NCI-H2171 (cell line): ENCODE measurements at regions not wholly inside any gene's neighbourhood (a gene's known extent, or its start where the extent isn't known, plus 50 kb on each side); places are given as distances from the start of the nearest gene placed in this dataset.
"Not testable (repeated sequence)": the region's sequence is repeated elsewhere in the genome, so short reads cannot be mapped to it uniquely, and the experiment has no call there.

Experiments used
- DNase-seq: peaks from one replicate; lab custom pipeline; 2025; lab: John Stamatoyannopoulos, UW

DNA sequence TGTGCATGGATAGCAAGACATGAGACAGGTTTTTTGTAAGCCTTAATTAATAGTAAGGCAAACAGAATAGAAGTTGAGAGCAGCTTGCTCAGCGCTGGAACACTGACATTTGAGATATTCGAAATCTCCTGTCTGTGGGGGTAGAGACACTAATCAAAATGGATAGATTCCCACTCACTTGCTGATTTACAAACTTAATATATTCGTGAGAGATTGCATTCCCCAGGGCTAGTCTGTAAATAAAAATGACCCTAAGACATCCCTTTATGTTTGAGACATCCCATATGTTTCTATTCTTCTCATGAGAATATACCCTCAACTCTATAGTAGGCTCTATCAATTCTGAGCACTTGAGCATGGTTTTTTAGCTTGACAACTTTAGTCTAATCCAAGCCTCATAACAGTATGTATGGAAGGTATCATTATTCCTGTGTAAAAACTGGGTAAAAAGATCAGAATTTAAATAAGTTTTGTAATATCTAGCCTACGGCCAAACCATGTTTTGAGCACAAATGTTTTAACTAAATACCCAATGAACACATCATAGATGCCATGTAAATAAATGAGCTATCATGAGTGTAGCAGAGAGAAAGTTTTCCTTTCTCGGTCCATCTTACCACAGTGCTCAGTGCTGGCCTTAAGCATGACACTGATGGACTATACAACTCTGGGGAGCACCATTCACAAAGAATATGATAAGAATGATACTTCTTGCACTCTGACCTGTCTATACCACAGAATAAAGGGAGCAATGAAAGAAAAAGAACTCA, 609.2 kb downstream of the PSAT1 start:
- no peak for DNase-seq

DNA sequence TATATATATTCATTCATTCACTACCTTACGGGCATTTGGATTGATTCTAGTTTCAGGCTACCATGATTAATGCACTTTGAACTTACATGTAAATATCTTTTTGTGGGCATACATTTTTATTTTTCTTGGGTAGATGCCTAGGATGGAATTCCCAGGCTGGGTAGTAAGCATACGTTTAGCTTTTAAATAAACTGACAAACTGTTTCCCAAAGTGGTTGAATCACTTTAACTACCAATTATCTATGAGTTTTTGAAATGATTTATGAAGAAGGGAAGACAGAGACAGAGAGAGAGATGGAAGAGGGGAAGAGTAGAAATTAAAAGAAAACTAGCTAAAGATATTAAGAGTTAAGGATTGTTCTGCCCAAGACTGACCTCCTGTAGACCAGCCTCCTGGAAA, 612.6 kb downstream of the PSAT1 start:
- no peak for DNase-seq

DNA sequence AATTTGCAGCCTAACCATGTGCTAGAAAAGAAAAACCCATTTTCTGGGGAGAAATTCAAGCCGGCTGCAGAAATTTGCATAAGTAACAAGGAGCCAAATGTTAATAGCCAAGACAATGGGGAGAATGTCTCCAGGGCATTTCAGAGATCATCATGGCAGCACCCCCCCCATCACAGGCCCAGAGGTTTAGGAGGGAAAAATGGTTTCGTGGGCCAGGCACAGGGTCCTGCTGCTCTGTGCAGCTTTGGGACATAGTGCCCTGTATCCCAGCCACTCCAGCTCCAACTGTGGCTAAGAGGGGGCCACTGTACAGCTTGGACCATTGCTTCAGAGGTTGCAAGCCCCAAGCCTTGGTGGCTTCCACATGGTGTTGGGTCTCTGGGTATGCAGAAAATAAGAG, 620.0 kb downstream of the PSAT1 start:
- not testable (repeated sequence) for DNase-seq

DNA sequence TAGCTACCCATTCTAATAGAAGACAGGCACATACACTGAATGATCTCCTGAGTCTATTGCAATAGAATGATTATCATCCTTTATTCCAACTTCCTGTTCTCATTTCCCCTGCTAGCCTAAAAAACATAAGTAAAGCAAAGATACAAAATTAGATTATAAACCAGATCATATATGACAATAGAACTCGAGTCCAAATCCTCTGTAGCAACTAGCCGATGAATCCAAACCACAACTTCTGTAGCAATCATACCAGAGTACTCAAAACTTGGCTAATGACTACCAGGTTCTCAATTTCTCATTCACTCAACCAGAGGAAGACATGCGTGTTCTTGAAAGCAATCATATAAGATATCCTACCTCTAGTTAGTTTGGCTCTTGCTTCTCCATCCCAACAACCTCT, 622.1 kb downstream of the PSAT1 start:
- DNase-seq: no peak

DNA sequence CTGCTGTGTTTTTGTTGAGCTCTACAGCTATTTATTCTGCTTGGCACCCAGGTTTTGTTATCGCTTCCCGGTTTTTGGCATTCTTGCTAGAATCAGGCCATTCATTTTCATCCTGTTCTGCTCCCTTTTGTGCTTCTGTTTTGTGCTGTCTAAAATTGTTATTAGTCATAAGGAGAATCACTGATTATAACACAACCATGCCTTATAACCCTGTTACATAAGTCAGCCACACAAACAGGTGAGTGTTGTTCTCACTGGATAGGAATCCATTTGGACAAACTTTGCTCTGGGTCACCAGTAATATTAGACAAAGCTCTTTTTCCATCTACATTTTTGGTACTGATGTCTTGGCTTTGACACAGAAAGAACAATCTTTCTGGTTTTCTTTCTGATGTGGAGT, 622.8 kb downstream of the PSAT1 start:
- DNase-seq: no peak

DNA sequence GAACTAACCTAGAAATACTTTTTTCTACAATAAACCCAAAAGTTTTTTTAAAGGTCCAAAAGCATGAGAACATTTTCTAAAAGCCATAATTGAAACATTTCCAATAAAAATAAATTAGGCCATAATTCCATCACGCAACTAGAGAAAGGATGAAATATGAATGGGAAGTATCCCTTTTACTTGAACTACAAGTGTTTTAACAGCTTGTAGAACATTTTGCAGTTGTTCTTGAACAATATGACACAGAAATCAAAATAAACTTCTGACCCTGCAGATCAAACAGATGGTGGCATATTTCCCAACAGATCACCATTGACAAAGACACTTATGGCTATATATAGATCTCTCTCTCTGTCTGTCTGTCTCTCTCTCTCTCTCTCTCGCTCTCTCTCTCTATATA, 624.4 kb downstream of the PSAT1 start:
- DNase-seq: no peak

DNA sequence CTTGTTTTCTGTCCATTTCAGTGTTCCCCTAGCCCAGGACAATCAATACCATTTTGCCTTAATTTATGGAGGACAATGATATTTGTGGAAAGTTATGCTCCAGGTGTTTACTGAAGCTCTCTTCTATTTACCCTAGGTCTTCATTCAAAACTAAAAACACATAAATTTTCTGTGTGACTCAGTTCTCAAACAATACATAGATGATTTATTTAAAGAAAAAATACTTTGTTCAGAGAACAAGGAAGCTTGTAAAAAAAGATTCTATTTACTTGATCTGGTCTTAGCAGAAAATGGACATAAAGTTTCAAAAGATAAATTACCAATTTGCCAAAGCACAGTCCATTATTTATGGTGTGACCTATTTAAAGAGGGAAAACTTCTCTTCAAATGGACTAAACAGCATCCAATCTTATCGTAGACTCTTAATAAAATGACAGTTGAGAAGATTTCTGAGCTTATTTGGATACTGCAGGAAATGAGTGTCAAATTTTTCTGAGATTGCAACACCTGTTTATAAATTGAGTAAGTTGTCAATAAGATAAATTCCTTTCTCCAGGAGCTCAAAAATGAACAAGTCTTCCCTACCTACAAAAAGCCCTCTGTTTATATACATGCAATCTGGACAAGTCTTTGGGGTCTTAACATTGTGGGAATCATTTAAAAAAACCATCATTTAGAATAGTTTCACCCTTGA, 627.2 kb downstream of the PSAT1 start:
- no peak for DNase-seq

DNA sequence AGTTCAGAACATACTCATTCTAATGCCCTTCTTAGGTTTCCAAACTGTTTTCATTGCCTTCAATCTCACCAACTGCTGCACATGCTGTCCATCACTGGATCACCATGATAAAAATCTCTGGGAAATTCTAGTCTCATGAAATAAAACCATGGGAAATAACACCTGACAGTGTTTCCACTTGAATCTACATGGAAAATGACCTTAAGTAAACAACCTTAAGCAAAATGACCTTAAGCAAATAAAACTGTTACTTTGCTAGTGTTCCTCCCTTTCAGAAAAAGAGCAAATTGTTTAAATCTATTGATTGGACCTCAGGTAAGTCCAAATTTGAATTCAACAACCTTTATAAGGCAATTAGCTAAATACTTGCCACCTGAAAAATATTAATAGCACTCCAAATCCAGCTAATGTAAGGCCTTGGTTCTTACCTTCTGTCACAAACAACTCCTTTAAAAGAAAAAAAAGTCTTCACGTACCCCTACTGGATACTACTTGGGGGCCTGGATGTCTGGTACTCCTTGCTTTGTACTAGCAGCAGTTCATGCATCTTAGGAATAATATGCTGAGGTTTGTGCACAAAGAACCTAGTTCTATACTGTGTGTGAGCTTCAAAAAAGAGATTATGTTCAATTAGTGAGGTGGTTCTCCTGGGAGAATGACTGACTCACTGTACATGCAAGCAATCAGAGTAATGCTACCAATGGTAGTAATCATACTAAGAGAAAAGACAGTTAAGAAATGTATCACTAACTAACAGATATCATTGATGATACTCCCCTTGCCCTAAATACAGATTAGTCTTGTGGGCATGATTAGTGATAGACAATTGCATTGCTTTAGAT, 630.4 kb downstream of the PSAT1 start:
- DNase-seq: no peak

DNA sequence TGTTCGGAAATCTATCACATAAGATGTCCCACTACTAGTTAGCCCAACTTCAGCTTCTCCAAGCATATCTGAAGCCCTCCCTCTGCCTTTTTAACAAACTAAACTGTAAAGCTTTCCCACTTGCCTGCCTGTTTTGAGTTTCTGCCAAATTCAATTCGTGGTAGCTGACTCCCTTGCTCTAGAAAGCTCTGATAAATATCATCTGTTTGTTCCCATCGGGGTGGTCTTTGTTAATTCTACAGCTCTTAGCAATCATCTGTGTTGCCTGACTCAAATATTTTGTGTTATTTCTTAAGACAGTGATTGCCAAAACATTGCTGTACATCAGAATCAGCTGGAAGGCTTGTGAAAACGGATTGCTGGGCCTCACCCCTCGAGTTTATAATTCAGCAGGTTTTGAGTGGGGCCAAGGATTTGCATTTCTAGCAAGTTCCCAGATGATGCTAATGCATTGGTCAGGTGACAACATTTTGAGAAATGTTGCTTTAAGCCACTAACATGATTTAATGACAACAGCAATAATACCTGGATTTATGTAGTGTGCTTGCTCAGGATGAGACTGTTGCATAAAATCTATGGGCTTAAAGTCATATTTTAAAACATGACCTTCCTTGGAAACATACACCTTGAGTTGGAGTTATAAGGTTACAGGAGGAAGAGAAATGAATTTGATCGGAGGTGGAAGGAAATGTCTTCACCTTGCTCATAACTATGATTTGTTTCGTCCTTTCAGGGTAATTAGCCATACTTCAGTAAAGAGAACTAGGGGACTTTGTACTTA, 631.9 kb downstream of the PSAT1 start:
- no peak for DNase-seq

DNA sequence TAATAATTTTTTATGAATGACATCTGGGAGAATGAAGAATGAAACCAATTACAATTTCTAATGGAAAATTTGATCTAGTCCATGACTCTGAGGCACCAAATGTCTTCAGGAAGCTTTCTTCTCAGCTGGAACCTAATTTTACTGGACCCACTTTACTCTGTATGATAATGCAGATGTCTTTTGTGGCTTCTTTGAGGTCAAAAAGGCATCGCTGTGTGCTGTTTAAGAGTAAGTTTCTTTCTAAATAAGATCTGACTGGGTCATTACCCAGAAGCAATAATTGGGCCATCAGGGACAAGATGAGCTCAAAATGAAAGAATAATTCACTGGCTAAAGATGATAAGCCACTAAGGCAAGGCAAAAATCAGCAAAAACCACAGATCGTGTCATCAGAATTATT, 633.4 kb downstream of the PSAT1 start:
- no peak for DNase-seq

DNA sequence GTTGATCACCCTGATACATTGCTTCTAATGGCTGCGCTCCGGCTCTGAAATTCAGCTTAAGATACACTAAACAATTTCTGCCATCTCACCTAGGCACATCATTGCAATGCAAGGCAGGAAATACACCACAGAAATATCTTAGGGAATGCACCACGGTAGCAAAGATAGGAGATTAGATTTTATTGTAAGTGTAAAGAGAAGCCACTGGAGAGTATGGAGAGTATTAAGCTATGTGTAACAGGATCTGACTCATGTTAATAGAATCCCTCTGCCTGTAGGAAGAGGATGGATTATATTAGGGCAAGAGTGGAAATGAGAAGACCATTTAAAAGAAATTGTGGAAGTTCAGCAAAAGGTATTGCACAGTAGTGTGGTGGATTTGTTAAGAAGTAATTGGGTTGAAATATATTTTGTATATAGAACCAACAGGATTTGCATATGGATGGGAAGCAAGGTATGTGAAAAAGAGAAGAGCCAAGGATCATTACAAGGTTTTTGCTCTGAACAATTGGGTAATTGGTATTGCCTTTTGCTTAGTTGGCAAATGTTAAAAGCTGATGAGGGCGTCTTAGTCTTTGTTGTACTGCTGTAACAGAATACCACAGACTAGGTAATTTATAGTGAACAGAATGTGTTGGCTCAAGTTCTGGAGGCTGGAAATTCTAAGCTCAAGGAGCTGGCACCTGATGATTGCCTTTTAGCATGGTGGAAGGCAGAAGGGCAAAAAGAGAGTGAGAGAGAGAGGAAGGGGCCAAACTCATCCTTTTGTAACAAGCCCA, 636.1 kb downstream of the PSAT1 start:
- no peak for DNase-seq

DNA sequence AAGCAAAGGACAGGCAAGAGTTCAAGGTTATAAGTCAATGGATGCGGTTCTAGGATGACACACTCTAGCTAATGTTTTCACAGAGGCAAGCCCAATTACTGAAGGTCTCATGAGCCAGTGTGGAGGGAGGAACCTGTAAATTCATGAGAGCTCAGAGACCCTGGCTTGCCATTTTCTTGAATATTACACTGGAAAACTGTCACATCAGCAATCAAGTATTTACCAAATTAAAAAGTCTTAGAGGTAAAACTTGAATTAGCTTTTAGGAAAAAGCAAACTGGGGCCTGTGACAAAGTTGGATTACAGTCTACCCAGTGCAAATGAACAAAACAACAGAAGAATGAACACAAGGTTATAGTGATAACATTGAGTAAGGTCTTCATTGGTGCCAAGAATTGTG, 636.9 kb upstream of the TLE4 start:
- no peak for DNase-seq

DNA sequence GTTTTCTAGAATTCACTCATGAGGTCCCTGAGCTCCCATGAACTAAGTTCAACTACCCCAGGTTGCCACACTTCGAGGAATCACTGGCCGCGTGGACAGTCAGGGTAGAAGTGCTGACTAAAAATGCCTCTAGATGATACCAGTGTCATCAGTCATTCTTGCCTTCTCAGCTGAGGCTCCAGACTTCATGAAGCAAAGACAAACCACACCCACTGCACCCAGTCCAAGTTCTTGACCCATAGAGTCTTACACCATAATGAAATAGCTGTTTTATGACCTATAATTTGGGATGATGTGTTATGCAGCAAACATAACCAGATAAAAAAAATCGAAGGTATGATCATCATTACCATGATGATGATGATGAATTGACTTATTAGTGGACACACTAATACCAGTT, 632.9 kb upstream of the TLE4 start:
- no peak for DNase-seq

DNA sequence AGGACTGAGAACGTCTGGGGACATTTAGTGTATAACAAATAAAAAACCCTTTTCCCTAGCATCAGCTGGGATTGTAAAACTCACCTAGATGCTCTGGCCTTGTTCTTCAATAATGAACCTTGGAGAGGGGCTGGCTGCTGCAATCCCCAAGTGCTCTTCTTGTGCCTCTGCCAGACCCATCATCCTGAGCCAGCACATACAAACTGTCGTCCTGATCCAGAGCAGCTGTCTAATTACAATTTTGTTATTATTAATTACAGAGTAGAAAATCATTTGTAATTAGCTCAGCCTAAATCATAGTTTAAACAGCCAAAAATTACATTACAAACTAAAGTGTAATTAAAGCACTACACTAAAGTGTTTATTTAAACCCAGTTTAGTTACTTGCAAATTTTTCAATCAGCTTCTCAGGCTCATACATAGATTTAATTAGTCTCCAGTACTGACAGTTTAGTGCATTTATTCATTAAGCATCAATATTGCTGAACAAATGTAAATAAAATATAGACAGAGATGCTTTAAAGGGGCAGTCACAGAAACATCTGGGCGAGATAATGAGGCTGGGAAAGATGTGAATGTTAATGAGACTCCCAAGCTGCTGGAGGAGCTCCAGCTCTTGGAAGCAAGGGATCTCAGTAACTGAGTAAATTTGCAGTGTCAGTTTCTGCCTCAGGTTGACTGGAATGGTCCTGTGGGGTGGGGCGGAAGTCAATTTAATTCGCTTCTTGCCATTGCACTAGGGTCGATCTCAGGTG, 632.3 kb upstream of the TLE4 start:
- no peak for DNase-seq

DNA sequence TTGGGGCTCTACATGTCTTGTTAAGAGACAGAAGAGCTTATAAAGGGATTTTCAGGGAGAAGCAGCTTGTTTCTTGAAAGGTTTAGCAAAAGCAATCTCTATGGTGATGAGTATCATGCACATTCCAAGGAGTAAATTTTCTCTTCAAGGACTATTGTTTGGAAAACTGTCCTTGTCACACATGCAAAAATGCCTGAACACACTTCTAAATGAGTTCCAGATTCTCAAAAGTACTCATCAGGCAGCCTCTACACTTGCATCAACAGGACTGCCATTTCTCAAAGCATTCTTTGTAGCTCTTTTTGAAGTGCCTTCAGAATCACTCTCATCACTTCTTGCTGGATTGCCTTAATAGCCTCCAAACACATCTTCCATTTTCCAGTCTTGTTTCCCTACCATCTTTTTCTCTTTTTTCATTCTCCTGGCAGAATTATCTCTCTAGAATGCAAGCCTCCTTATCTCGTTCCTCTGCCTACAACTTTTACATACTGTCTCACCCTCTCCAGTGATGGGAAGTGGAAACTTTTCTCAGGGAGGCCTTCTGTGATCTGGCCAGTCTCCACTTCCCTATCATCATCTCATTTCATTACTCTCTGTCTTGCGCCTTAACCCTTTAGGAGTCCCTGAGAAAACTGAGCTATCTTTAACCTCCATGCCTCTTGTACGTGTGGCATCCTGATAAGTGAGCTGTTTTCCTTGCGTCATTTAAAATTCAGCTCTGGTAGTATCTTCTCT, 631.5 kb upstream of the TLE4 start:
- DNase-seq: no peak

DNA sequence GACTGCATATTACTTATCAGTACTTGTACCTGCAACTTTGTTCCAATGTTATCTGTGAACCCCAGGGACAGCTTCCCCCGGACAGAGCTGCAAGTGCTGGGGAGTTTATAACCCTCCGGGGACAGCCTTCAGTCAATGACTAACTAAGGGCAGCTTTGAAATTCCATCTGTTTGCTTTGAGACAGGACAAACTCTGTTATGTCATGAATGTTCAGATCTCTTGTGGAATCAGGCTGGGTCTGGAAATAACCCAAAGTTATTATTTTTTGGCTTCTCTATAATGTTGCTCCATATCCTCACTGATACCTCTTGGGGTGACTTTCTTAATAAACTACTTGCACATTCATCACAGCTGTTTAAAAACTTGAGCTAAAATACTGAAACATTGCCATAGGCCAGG, 617.5 kb upstream of the TLE4 start:
- no peak for DNase-seq

DNA sequence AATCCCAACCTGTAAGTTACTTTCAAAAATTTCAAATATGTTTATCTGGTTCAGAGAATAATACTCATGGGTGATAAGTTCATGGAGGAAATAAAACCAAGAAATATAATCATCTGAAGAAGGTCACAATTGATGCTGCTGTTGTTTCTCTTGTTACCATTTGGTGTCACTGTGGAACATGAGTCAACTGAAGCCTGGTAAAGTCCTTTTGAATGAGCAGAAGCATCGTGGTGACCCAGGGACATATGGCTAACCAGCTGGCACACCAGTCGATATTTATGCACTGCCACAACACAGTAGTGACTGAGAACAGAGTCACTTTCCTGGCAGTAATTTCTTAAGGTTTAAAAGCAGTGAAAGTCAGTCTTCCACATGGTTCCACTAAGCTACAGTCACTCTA, 612.9 kb upstream of the TLE4 start:
- peak; percentile 64 for DNase-seq

DNA sequence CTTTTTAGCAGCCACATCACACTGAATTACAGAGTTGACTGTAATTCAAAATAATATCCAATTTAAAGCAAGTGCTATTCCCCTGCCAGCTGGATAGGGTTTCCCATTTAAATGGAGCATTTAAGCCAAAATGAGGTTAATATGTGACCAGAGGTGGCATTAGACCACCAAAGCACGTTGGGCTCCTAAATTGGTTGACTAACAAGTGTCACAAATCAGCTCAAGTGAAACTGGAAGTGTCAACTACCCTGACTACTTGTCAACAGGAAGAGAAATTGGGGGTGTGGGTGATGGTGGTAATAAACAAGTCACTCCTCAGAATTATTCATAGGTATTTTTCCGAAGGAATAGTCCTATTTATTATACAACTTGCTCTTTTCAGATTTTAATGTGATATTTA, 609.6 kb upstream of the TLE4 start:
- DNase-seq: no peak

DNA sequence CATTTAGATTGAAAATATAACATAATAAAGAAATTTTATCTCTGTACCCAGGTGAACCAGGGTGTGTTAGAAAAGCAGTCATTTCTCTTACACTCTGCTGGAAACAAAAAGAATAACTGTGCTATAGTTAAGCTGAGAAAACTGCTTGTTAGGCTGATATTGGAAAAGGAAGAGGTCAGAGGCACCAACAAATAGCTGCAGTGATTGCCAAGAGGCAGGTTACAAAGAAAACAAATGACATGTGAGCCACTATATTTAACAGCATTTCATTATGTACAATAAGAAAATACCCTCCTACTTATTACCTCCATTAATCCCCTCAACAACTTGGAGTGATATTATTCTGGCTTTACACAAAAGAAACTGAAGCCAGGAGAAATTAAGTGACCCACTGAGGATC, 607.9 kb upstream of the TLE4 start:
- DNase-seq: no peak
